RWPE1 (cell line): ENCODE measurements at regions not wholly inside any gene's neighbourhood (a gene's known extent, or its start where the extent isn't known, plus 50 kb on each side); places are given as distances from the start of the nearest gene placed in this dataset.

Experiments used
- CTCF ChIA-PET: fragments of 350-600 bp; sonication (Branson Sonifier 250); formaldehyde crosslinking; extraction: SDS; loops from one replicate; lab custom pipeline; 2021; lab: Yijun Ruan, JAX
- POLR2A ChIA-PET: fragments of 400-600 bp; formaldehyde crosslinking; extraction: SDS; loops from one replicate; lab custom pipeline; 2020; ENCODE audit warnings: antibody characterized with exemption; ENCODE audit not compliant: low non-redundant PET; lab: Yijun Ruan, JAX
- DNase-seq: peaks from one replicate; pipeline ENCODE4 v3.0.0; 2012; ENCODE audit warnings: low spot score
- H3K27ac ChIP-seq: fragments of 450-650 bp; 2 replicates; pipeline ENCODE4 v1.5.1; 2017
- TF ChIP-seq, protein P1 (sequence below): fragments of 450-650 bp; conservative IDR thresholded peaks from 2 replicates; pipeline ENCODE4 v1.5.1; 2017; ENCODE audit warnings: low read depth, mild to moderate bottlenecking

GRCh38 chr2:235216901-235217300 is 265.1 kb downstream of the SH3BP4 start:
- POLR2A ChIA-PET, result no interaction called here
- DNase-seq, result no peak
- CTCF ChIA-PET, result no interaction called here
- no peak overlapping the region for H3K27ac ChIP-seq
- TF ChIP-seq, protein P1, sequence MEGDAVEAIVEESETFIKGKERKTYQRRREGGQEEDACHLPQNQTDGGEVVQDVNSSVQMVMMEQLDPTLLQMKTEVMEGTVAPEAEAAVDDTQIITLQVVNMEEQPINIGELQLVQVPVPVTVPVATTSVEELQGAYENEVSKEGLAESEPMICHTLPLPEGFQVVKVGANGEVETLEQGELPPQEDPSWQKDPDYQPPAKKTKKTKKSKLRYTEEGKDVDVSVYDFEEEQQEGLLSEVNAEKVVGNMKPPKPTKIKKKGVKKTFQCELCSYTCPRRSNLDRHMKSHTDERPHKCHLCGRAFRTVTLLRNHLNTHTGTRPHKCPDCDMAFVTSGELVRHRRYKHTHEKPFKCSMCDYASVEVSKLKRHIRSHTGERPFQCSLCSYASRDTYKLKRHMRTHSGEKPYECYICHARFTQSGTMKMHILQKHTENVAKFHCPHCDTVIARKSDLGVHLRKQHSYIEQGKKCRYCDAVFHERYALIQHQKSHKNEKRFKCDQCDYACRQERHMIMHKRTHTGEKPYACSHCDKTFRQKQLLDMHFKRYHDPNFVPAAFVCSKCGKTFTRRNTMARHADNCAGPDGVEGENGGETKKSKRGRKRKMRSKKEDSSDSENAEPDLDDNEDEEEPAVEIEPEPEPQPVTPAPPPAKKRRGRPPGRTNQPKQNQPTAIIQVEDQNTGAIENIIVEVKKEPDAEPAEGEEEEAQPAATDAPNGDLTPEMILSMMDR, result no peak

DNA sequence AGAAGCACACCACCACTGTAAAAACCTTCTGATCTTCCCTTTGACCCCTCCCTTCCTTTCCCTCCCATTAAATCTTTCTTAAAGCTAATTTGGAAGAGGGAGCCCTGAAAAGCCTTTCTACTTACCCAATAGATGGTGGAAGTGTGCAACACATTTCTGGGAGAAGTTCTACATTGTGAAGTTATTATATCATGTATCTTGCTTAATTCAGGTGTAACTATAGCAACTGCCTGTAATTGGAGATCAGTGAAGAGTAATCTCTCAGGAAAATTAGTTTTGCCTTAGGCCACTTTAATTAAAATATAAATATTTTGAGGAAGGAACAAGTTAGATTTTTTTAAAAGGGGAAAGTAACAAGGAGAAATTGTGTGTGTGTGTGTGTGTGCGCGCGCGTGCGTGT is 266.0 kb downstream of the SH3BP4 start:
- TF ChIP-seq, protein P1, result no peak
- DNase-seq, result no peak
- POLR2A ChIA-PET, result no interaction called here
- CTCF ChIA-PET, result interaction anchor here (0.7 kb wide), 1 partner anchor 670 kb away, joined by 4 read pairs; no protein-coding TSS in a partner anchor
- H3K27ac ChIP-seq, result no peak overlapping the region

GRCh38 chr2:235218486-235218907 is 266.7 kb downstream of the SH3BP4 start:
- TF ChIP-seq, protein P1, result no peak
- no peak overlapping the region for H3K27ac ChIP-seq
- DNase-seq, result no peak
- ChIA-PET CTCF (no interaction called here), POLR2A (no interaction called here)

GRCh38 chr2:235219048-235219447 is 267.2 kb downstream of the SH3BP4 start:
- no peak overlapping the region for H3K27ac ChIP-seq

DNA sequence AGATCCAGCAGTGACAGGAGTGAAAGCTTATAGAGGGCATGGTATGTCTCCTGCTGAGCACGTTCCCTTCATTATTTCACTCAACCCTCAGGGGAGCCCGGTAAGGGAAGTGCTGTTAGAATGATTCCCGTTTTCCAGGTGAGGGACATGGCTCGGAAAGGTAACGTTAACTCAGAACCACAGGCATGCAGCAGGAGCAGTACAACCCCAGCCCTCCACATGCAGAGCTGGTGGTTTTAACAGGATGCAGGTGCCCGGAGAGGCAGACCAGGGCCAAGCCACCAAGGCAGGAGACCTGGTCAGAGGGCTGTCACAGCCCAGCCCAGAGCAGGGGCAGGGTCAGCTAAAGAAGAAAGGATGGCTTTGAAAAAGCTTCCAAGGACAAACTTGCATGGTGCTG is 268.5 kb downstream of the SH3BP4 start:
- ChIA-PET CTCF (no interaction called here), POLR2A (no interaction called here)
- DNase-seq, result no peak
- TF ChIP-seq, protein P1, result no peak
- H3K27ac ChIP-seq, result no peak overlapping the region

More at GRCh38 chr2:235219048-235219447, 267.2 kb downstream of the SH3BP4 start:
- DNase-seq, result no peak
- TF ChIP-seq, protein P1, result no peak
- ChIA-PET POLR2A (no interaction called here), CTCF (interaction anchor here (0.6 kb wide), 1 partner anchor 14 kb away, joined by 3 read pairs; no protein-coding TSS in a partner anchor)

DNA sequence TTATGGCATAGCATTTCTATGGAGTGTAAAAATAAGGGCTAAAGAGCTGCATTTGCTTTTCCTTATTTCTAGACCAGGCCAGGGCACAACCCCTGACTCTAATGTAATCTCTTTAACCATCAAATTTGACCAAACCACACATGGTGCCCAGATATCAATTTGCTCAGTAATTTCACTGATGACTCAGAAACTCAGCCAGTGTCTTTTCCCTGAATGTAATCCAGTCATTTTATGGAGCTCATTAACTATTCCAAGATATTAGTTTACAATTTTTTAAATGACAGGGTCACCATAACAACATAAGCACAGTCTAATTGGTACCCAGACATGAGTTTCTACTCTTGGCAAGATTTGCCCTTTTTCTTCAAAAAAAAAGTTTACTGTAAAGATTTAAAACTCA is 270.8 kb upstream of the AGAP1 start:
- ChIA-PET CTCF (interaction anchor here (0.6 kb wide), 2 partner anchors 28 to 88 kb away, joined by 3 read pairs; no protein-coding TSS in a partner anchor), POLR2A (no interaction called here)
- TF ChIP-seq, protein P1, result no peak
- no peak overlapping the region for H3K27ac ChIP-seq
- no peak for DNase-seq
